GM12874 (cell line): ENCODE measurements at regions not wholly inside any gene's neighbourhood (a gene's known extent, or its start where the extent isn't known, plus 50 kb on each side); places are given as distances from the start of the nearest gene placed in this dataset.

Source experiments
- CTCF ChIP-seq: IDR thresholded peaks from 2 replicates; pipeline ENCODE4 v1.5.1; 2011; ENCODE audit warnings: low read depth, mild to moderate bottlenecking, control low read depth, low read length, moderate library complexity; ENCODE audit not compliant: insufficient read depth

- TF ChIP-seq CTCF: no peak
Observed at GRCh38 chr9:12290166-12290869, 402.9 kb upstream of the TYRP1 start.

GRCh38 chr9:12305211-12305610 is 388.0 kb upstream of the TYRP1 start:
- TF ChIP-seq CTCF: no peak

- TF ChIP-seq CTCF: no peak
Observed at GRCh38 chr9:12314589-12314988, 378.6 kb upstream of the TYRP1 start.

- TF ChIP-seq CTCF: no peak
Observed at GRCh38 chr9:12318732-12319685, 374.2 kb upstream of the TYRP1 start.

GRCh38 chr9:12329623-12329985 is 363.6 kb upstream of the TYRP1 start:
- TF ChIP-seq CTCF: no peak

- TF ChIP-seq CTCF: no peak
Observed at GRCh38 chr9:12350775-12351174, 342.4 kb upstream of the TYRP1 start.

- TF ChIP-seq CTCF: no peak
Observed at GRCh38 chr9:12351293-12352044, 341.7 kb upstream of the TYRP1 start.
